Tibial nerve (tissue), 4 donors: ENCODE measurements at regions not wholly inside any gene's neighbourhood (a gene's known extent, or its start where the extent isn't known, plus 50 kb on each side); places are given as distances from the start of the nearest gene placed in this dataset.

Experiments
- CTCF ChIP-seq, 5 experiments: fragments of 200-600 bp in 3 of 5; fragments of 450-650 bp in 2 of 5; sonication (generic) in 3 of 5; IDR thresholded peaks; one replicate each; pipeline ENCODE4 v1.5.1; 2016 to 2019; ENCODE audit warnings: antibody characterized with exemption in 5 of 5, mild to moderate bottlenecking in 3 of 5, moderate library complexity in 2 of 5
- EP300 ChIP-seq, 2 donors: sonication (generic); formaldehyde crosslinking; IDR thresholded peaks; one replicate each; pipeline ENCODE4 v1.6.1; 2017; ENCODE audit warnings: antibody characterized with exemption in 2 of 2, mild to moderate bottlenecking in 1 of 2
- POLR2A ChIP-seq, 2 donors: fragments of 450-650 bp; IDR thresholded peaks; one replicate each; pipeline ENCODE4 v1.6.1; 2017; ENCODE audit warnings: antibody characterized with exemption in 2 of 2, mild to moderate bottlenecking in 2 of 2, moderate library complexity in 2 of 2

- TF ChIP-seq POLR2A (IDR thresholded peaks at IDR 0.05) (no peak), CTCF (IDR thresholded peaks at IDR 0.05) (no peak), EP300 (IDR thresholded peaks at IDR 0.05) (no peak)
Observed at GRCh38 chr1:106705971-106706370, 350.5 kb upstream of the PRMT6 start.
